Spinal cord (tissue), 9 donors: ENCODE measurements at regions not wholly inside any gene's neighbourhood (a gene's known extent, or its start where the extent isn't known, plus 50 kb on each side); places are given as distances from the start of the nearest gene placed in this dataset.

Source experiments
- DNase-seq, 6 donors: peaks; one replicate each; pipeline versions ENCODE4 v3.0.0 to v3.0.0-alpha.2; 2013 to 2015; ENCODE audit warnings: low spot score in 6 of 6, low read depth in 4 of 6
- H3K27ac ChIP-seq: one replicate; pipeline ENCODE4 v1.5.1; 2013; ENCODE audit warnings: low read depth, low read length, control low read depth
- H3K27me3 ChIP-seq: one replicate; pipeline ENCODE4 v1.6.1; 2013; ENCODE audit warnings: low read length; ENCODE audit not compliant: control insufficient read depth, insufficient read depth
- H3K36me3 ChIP-seq: one replicate; pipeline ENCODE4 v1.6.1; 2013; ENCODE audit warnings: low read length; ENCODE audit not compliant: control insufficient read depth, insufficient read depth
- H3K4me1 ChIP-seq: one replicate; pipeline ENCODE4 v1.6.1; 2013; ENCODE audit warnings: low read length; ENCODE audit not compliant: control insufficient read depth, insufficient read depth
- H3K4me3 ChIP-seq: one replicate; pipeline ENCODE4 v1.5.1; 2013; ENCODE audit warnings: low read depth, low read length, control low read depth
- H3K9me3 ChIP-seq: one replicate; pipeline ENCODE4 v1.6.1; 2013; ENCODE audit warnings: low read length; ENCODE audit not compliant: control insufficient read depth, insufficient read depth
- WGBS: methylation state at CpG from one replicate; pipeline ENCODE4 v1.1.5; 2013; ENCODE audit warnings: missing lambda C conversion rate; ENCODE audit not compliant: insufficient coverage; 5-methylcytosine and 5-hydroxymethylcytosine counted together
- donor health status: healthy.

GRCh38 chr16:61030616-61031015 is 1005.6 kb downstream of the CDH8 start:
- Histone ChIP-seq H3K36me3 (no peaks in the 10 kb centered on the region), H3K4me3 (no peak overlapping the region)
- WGBS, result 96% methylated on average over 8 of the region's 8 CpGs

GRCh38 chr16:61024180-61024900 is 1011.9 kb downstream of the CDH8 start:
- Histone ChIP-seq H3K36me3 (no peaks in the 10 kb centered on the region), H3K27me3 (no peaks in the 10 kb centered on the region), H3K4me3 (no peak overlapping the region), H3K4me1 (no peaks in the 10 kb centered on the region), H3K27ac (no peak overlapping the region), H3K9me3 (no peaks in the 10 kb centered on the region)
- DNase-seq, result peak in 1 of 6 donors; percentile 38
- 46% methylated on average over 2 of the region's 3 CpGs for WGBS

More at GRCh38 chr16:61030616-61031015, 1005.6 kb downstream of the CDH8 start:
- Histone ChIP-seq H3K4me1 (no peaks in the 10 kb centered on the region), H3K9me3 (no peaks in the 10 kb centered on the region), H3K27ac (no peak overlapping the region), H3K27me3 (no peaks in the 10 kb centered on the region)
- DNase-seq, result no peak

- 80% methylated on average over 5 of the region's 6 CpGs for WGBS
- no peak for DNase-seq
- no peaks in the 10 kb centered on the region for H3K27me3 ChIP-seq
- H3K4me3 ChIP-seq, result no peak overlapping the region
- no peak overlapping the region for H3K27ac ChIP-seq
- no peaks in the 10 kb centered on the region for H3K9me3 ChIP-seq
- H3K36me3 ChIP-seq, result no peaks in the 10 kb centered on the region
- H3K4me1 ChIP-seq, result no peaks in the 10 kb centered on the region
Measured at GRCh38 chr16:61014869-61015268, 1021.4 kb downstream of the CDH8 start.

- H3K27me3 ChIP-seq, result no peaks in the 10 kb centered on the region
- H3K4me1 ChIP-seq, result no peaks in the 10 kb centered on the region
- no peaks in the 10 kb centered on the region for H3K9me3 ChIP-seq
- DNase-seq, result no peak
- no peak overlapping the region for H3K4me3 ChIP-seq
- no peaks in the 10 kb centered on the region for H3K36me3 ChIP-seq
- H3K27ac ChIP-seq, result no peak overlapping the region
- WGBS, result 73% methylated on average over 3 of the region's 8 CpGs
Measured at GRCh38 chr16:61007694-61008093, 1028.5 kb downstream of the CDH8 start.

GRCh38 chr16:61005952-61006351 is 1030.3 kb downstream of the CDH8 start:
- no peak overlapping the region for H3K27ac ChIP-seq
- H3K9me3 ChIP-seq, result no peaks in the 10 kb centered on the region
- H3K4me1 ChIP-seq, result no peaks in the 10 kb centered on the region
- WGBS, result 43% methylated on average over 2 of the region's 2 CpGs
- H3K27me3 ChIP-seq, result no peaks in the 10 kb centered on the region
- peak in 2 of 6 donors; percentile 12 to 30 for DNase-seq
- H3K36me3 ChIP-seq, result no peaks in the 10 kb centered on the region
- H3K4me3 ChIP-seq, result no peak overlapping the region

- H3K36me3 ChIP-seq, result no peaks in the 10 kb centered on the region
- H3K4me3 ChIP-seq, result no peak overlapping the region
- no CpG with 5 or more reads among the region's 4 CpGs for WGBS
- DNase-seq, result peak in 1 of 6 donors; percentile 30
- no peaks in the 10 kb centered on the region for H3K27me3 ChIP-seq
- H3K27ac ChIP-seq, result no peak overlapping the region
- H3K9me3 ChIP-seq, result no peaks in the 10 kb centered on the region
- H3K4me1 ChIP-seq, result no peaks in the 10 kb centered on the region
Measured at GRCh38 chr16:61002479-61003204, 1033.6 kb downstream of the CDH8 start.

DNA sequence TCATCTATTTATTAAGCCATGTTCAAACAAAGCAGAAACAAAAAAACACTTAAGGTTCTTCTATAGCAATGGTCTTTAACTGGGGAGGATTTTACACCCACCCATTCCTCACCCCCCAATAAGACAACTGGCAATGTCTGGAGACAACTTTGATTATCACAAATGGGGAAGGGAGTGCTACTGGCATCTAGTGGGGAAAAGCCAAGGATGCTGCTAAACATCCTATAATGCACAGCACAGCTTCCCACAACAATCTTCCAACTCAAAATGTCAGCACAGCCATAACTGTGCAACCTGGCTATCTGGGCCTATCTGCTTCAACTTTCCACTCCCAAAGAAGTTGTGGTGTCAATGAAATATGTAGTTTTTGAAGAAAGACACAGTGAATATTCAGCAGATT is 1044.4 kb downstream of the CDH8 start:
- no peak overlapping the region for H3K27ac ChIP-seq
- no peaks in the 10 kb centered on the region for H3K36me3 ChIP-seq
- no peaks in the 10 kb centered on the region for H3K9me3 ChIP-seq
- no peaks in the 10 kb centered on the region for H3K4me1 ChIP-seq
- no peak overlapping the region for H3K4me3 ChIP-seq
- no peak for DNase-seq
- no peaks in the 10 kb centered on the region for H3K27me3 ChIP-seq

- Histone ChIP-seq H3K9me3 (no peaks in the 10 kb centered on the region), H3K4me1 (no peaks in the 10 kb centered on the region), H3K27me3 (no peaks in the 10 kb centered on the region), H3K4me3 (no peak overlapping the region), H3K27ac (no peak overlapping the region), H3K36me3 (no peaks in the 10 kb centered on the region)
- WGBS, result no CpG with 5 or more reads among the region's 5 CpGs
- DNase-seq, result peak in 1 of 6 donors; percentile 5
Measured at GRCh38 chr16:60989592-60989991, 1046.6 kb downstream of the CDH8 start.

DNA sequence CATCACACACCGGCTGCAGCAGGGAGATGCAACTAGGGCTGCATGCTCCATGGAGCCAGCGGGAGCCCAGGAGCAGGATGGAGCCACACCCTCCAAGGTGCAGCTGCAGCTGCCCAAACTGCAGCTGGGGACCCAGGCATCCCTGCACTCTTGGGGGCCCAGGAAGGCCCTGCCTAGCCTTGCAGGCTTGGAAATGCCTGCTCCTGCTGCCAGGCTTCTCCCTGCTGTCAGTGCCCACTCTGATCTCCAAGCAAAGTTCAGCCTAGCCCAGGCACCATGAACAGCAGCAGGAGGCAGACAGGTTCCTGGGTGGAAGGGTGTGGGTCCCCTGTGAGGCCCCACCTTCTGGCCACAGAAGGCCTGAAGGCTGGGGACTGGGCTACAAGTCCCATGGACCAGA is 1057.1 kb downstream of the CDH8 start:
- no peak overlapping the region for H3K4me3 ChIP-seq
- DNase-seq, result no peak
- no peaks in the 10 kb centered on the region for H3K4me1 ChIP-seq
- WGBS, result 98% methylated on average over 2 of the region's 2 CpGs
- H3K27ac ChIP-seq, result no peak overlapping the region
- H3K27me3 ChIP-seq, result no peaks in the 10 kb centered on the region
- no peaks in the 10 kb centered on the region for H3K36me3 ChIP-seq
- H3K9me3 ChIP-seq, result no peaks in the 10 kb centered on the region

- Histone ChIP-seq H3K27me3 (no peaks in the 10 kb centered on the region), H3K4me1 (no peaks in the 10 kb centered on the region), H3K4me3 (no peak overlapping the region), H3K27ac (no peak overlapping the region), H3K9me3 (no peaks in the 10 kb centered on the region), H3K36me3 (no peaks in the 10 kb centered on the region)
- WGBS, result 60% methylated on average over 1 of the region's 5 CpGs
- DNase-seq, result peak in 2 of 6 donors; percentile 3 to 11
Measured at GRCh38 chr16:60949800-60950199, 1086.4 kb downstream of the CDH8 start.
